ENCODE measurements at regions not wholly inside any gene's neighbourhood (a gene's known extent, or its start where the extent isn't known, plus 50 kb on each side); places are given as distances from the start of the nearest gene placed in this dataset.
"Not testable (repeated sequence)": the region's sequence is repeated elsewhere in the genome, so short reads cannot be mapped to it uniquely, and the experiment has no call there.

DNA sequence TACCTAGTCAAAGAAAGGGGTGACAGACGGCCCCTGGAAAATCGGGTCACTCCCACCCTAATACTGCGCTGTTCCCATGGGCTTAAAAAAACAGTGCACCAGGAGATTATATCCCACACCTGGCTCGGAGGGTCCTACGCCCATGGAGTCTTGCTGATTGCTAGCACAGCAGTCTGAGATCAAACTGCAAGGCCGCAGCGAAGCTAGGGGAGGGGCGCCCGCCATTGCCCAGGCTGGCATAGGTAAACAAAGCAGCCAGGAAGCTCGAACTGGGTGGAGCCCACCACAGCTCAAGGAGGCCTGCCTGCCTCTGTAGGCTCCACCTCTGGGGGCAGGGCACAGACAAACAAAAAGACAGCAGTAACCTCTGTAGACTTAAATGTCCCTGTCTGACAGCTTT lies 292.9 kb downstream of the SMAD2 start:
- H3K36me3 ChIP-seq (ENCODE audit: control insufficient read depth in 3 of 3, insufficient read depth in 2 of 3, low read depth in 1 of 3, low read length in 3 of 3); H3K4me3 ChIP-seq (ENCODE audit: low read depth in 1 of 3, low read length in 3 of 3); DNase-seq; H3K27ac ChIP-seq (ENCODE audit: low read depth in 1 of 3, low read length in 2 of 3); FAIRE-seq; H3K9me3 ChIP-seq (ENCODE audit: control insufficient read depth in 2 of 2, insufficient read depth in 1 of 2, low read depth in 1 of 2, low read length in 1 of 2); H3K4me1 ChIP-seq (ENCODE audit: control insufficient read depth in 3 of 3, insufficient read depth in 2 of 3, low read depth in 1 of 3, low read length in 2 of 3); H3K27me3 ChIP-seq (ENCODE audit: control insufficient read depth in 3 of 3, insufficient read depth in 3 of 3, low read length in 3 of 3): not testable (repeated sequence)
- WGBS, 3 donors: 75 to 87% (median 86%) methylated on average over 9 of the region's 10 CpGs

DNA sequence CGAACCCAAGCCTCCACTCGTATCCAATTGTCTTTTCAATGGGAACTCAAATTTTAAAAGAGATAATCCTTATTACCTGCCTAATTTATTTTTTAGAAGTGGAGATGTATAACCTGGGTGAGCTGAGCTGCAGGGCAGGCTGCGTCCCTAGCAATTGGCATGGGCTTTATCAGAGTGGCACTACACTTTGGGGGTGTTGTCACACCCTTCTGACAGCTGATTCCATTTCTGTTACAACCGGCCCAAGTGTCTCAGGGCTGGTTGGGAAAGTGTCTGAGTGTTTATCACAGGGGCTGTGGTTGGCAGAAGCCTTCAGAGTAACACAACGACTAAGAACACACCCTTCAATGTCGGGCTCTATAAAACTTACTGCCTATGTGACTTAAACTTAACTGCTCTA lies 295.0 kb downstream of the SMAD2 start:
- no peaks in the 10 kb centered on the region for H3K36me3 ChIP-seq (ENCODE audit: control insufficient read depth in 3 of 3, insufficient read depth in 2 of 3, low read depth in 1 of 3, low read length in 3 of 3)
- 83 to 84% (median 84%) methylated on average over 6 of the region's 6 CpGs for WGBS, 3 donors
- H3K27ac ChIP-seq (ENCODE audit: low read depth in 1 of 3, low read length in 2 of 3): no peak overlapping the region
- no peaks in the 10 kb centered on the region for H3K27me3 ChIP-seq (ENCODE audit: control insufficient read depth in 3 of 3, insufficient read depth in 3 of 3, low read length in 3 of 3)
- no peak overlapping the region for H3K4me3 ChIP-seq (ENCODE audit: low read depth in 1 of 3, low read length in 3 of 3)
- no peak for FAIRE-seq
- DNase-seq: no peak
- H3K4me1 ChIP-seq (ENCODE audit: control insufficient read depth in 3 of 3, insufficient read depth in 2 of 3, low read depth in 1 of 3, low read length in 2 of 3): no peaks in the 10 kb centered on the region
- H3K9me3 ChIP-seq (ENCODE audit: control insufficient read depth in 2 of 2, insufficient read depth in 1 of 2, low read depth in 1 of 2, low read length in 1 of 2): no peaks in the 10 kb centered on the region

DNA sequence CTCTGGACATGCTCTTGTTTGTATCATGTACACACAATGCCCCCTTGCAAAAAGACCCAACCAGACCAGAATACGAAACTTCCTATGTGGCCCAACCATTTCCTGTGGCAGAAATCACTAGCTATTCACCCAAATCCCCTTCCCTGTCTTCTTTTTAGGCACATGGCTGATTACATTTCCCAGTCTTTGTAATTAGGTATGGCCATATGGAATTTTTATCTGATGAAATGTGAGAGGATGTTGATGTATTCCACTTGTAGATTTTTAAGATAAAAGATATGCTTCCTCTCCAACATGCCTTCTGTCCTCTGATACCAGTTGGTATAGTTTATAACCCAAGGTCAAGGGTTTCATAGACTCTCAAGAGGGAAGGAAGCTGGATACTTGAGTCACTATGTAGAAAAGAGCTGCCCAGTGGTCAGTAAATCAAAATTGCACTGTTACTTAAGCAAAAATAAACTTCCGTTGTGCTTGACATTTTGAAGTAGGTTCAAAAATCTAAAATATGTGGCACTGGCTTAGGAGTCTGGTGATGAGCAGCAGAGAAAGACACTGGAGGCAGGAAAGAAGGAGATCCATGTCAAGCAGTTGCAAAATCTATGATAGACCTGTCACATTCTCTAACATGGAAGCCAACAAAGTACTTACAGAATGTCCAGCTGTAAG lies 297.4 kb downstream of the SMAD2 start:
- no peak overlapping the region for H3K27ac ChIP-seq (ENCODE audit: low read depth in 1 of 3, low read length in 2 of 3)
- H3K36me3 ChIP-seq (ENCODE audit: control insufficient read depth in 3 of 3, insufficient read depth in 2 of 3, low read depth in 1 of 3, low read length in 3 of 3): no peaks in the 10 kb centered on the region
- H3K27me3 ChIP-seq (ENCODE audit: control insufficient read depth in 3 of 3, insufficient read depth in 3 of 3, low read length in 3 of 3): no peaks in the 10 kb centered on the region
- WGBS, 3 donors: 37 to 67% (median 61%) methylated on average over 2 of the region's 2 CpGs
- FAIRE-seq (no peak), DNase-seq (no peak)
- no peaks in the 10 kb centered on the region for H3K4me1 ChIP-seq (ENCODE audit: control insufficient read depth in 3 of 3, insufficient read depth in 2 of 3, low read depth in 1 of 3, low read length in 2 of 3)
- H3K4me3 ChIP-seq (ENCODE audit: low read depth in 1 of 3, low read length in 3 of 3): no peak overlapping the region
- H3K9me3 ChIP-seq (ENCODE audit: control insufficient read depth in 2 of 2, insufficient read depth in 1 of 2, low read depth in 1 of 2, low read length in 1 of 2): no peaks in the 10 kb centered on the region

DNA sequence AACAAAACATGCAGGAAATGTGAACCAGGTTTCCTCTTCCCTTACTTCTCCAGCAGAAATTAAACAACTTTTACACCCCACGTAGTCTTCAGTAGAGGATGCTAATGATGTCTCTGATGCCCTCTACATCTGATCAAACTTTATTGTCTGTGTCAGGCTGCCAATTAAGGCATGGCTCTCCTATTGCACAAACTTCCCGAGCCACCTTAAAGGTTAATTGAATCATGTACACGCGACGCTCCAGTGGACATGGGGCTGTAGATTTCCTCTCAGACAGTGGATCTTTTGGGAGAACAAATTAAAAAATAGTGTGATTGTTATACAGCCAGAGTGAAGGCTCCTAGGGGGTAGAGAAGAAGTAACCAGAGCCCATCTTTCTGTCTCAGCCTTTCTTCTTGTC lies 301.6 kb downstream of the SMAD2 start:
- Histone ChIP-seq H3K27ac (ENCODE audit: low read depth in 1 of 3, low read length in 2 of 3) (no peak overlapping the region), H3K4me3 (ENCODE audit: low read depth in 1 of 3, low read length in 3 of 3) (no peak overlapping the region), H3K9me3 (ENCODE audit: control insufficient read depth in 2 of 2, insufficient read depth in 1 of 2, low read depth in 1 of 2, low read length in 1 of 2) (no peaks in the 10 kb centered on the region), H3K36me3 (ENCODE audit: control insufficient read depth in 3 of 3, insufficient read depth in 2 of 3, low read depth in 1 of 3, low read length in 3 of 3) (no peaks in the 10 kb centered on the region), H3K4me1 (ENCODE audit: control insufficient read depth in 3 of 3, insufficient read depth in 2 of 3, low read depth in 1 of 3, low read length in 2 of 3) (no peaks in the 10 kb centered on the region), H3K27me3 (ENCODE audit: control insufficient read depth in 3 of 3, insufficient read depth in 3 of 3, low read length in 3 of 3) (peaks cover 0 to 4% (median 2%) of the 10 kb centered on the region in 3 donors)
- no peak for DNase-seq
- FAIRE-seq: no peak
- WGBS, 3 donors: 59 to 85% (median 62%) methylated on average over 5 of the region's 5 CpGs

DNA sequence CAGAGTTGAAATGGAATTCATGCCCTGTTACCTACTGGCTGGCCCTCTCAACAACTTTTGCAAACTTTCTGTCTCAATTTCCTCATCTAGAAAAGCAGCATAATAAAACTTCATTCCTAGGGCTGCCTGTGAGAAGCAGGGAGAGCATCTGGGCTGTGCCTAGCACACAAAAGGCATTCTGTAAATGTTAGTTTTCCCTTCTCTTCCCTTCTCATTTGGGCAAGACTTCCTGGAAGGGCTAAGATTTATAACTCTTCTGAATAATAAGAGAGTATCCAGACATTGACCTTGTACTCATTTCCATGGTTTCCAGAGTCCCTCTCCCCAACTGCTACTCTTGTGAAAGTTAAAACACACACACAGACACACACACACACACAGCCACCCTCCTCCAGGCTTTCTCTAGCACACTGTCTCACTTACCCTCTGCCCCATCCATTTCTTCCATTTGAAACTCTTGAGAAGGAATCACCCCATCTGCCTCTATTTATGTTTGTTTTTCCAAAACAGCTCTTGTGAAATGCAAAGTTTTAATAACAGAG lies 302.1 kb downstream of the SMAD2 start:
- DNase-seq (no peak), FAIRE-seq (no peak)
- no peak overlapping the region for H3K27ac ChIP-seq (ENCODE audit: low read depth in 1 of 3, low read length in 2 of 3)
- H3K9me3 ChIP-seq (ENCODE audit: control insufficient read depth in 2 of 2, insufficient read depth in 1 of 2, low read depth in 1 of 2, low read length in 1 of 2): no peaks in the 10 kb centered on the region
- no peak overlapping the region for H3K4me3 ChIP-seq (ENCODE audit: low read depth in 1 of 3, low read length in 3 of 3)
- H3K4me1 ChIP-seq (ENCODE audit: control insufficient read depth in 3 of 3, insufficient read depth in 2 of 3, low read depth in 1 of 3, low read length in 2 of 3): no peaks in the 10 kb centered on the region
- peaks cover 0 to 4% (median 2%) of the 10 kb centered on the region in 3 donors for H3K27me3 ChIP-seq (ENCODE audit: control insufficient read depth in 3 of 3, insufficient read depth in 3 of 3, low read length in 3 of 3)
- no peaks in the 10 kb centered on the region for H3K36me3 ChIP-seq (ENCODE audit: control insufficient read depth in 3 of 3, insufficient read depth in 2 of 3, low read depth in 1 of 3, low read length in 3 of 3)

DNA sequence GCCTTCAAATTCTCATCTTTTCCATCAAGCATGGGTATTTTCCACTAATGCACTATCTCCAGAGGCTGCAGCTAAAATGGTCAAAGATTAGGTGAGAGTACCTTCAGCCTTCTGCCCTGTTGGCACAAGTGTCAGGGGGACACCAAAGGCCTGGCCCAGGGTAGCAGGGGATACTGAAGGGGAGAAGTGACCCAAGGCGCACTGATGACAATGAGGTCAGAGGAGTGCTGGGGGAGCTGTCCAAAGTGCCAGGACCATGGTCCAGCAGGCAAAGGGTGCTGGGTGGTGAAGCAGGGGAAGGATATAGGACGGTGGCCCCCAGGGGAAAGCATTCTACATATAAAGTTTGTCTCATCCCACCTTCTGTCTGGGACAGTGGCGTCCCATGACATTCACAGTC lies 303.4 kb downstream of the SMAD2 start:
- Histone ChIP-seq H3K4me3 (ENCODE audit: low read depth in 1 of 3, low read length in 3 of 3) (no peak overlapping the region), H3K27me3 (ENCODE audit: control insufficient read depth in 3 of 3, insufficient read depth in 3 of 3, low read length in 3 of 3) (peaks cover 0 to 4% (median 2%) of the 10 kb centered on the region in 3 donors), H3K4me1 (ENCODE audit: control insufficient read depth in 3 of 3, insufficient read depth in 2 of 3, low read depth in 1 of 3, low read length in 2 of 3) (no peaks in the 10 kb centered on the region), H3K9me3 (ENCODE audit: control insufficient read depth in 2 of 2, insufficient read depth in 1 of 2, low read depth in 1 of 2, low read length in 1 of 2) (no peaks in the 10 kb centered on the region), H3K36me3 (ENCODE audit: control insufficient read depth in 3 of 3, insufficient read depth in 2 of 3, low read depth in 1 of 3, low read length in 3 of 3) (no peaks in the 10 kb centered on the region), H3K27ac (ENCODE audit: low read depth in 1 of 3, low read length in 2 of 3) (no peak overlapping the region)
- WGBS, 3 donors: 58 to 66% (median 63%) methylated on average over 3 of the region's 3 CpGs
- no peak for FAIRE-seq
- DNase-seq: no peak

DNA sequence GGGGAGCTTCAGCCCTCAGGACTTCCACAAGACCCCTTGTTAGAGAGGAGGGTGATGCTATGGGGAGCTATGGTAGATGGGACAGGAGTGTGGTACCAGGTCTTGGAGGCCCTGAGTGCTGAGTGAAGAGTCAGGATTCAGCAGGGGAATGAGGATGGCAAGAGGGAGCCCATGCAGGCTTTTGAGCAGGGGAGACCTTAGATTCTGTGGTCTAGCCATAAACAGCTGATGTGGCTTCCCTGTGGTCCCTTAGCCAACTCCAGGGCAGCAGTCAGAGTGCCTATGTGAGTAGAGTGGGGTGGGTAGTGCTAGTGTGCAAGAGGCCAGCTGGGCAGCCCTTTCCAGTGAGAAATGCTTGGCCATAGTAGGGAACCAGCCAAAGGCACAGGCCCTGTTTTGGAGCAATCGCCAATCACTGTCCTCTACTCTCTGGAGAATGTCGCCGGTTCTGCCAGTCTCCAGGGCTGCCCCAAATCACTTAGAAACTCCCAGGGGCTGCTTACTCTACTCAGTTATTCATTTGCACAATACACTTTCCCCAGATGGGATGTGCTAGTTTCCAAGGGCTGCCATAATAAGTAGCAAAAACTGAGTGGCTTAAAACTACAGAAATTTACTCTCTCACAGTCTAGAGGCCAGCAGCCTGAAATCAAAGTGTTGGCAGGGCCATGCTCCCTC lies 310.5 kb downstream of the SMAD2 start:
- H3K36me3 ChIP-seq (ENCODE audit: control insufficient read depth in 3 of 3, insufficient read depth in 2 of 3, low read depth in 1 of 3, low read length in 3 of 3): no peaks in the 10 kb centered on the region
- FAIRE-seq: no peak
- DNase-seq: no peak
- H3K27me3 ChIP-seq (ENCODE audit: control insufficient read depth in 3 of 3, insufficient read depth in 3 of 3, low read length in 3 of 3): peaks cover 0 to 2% (median 0%) of the 10 kb centered on the region in 3 donors
- H3K9me3 ChIP-seq (ENCODE audit: control insufficient read depth in 2 of 2, insufficient read depth in 1 of 2, low read depth in 1 of 2, low read length in 1 of 2): no peaks in the 10 kb centered on the region
- WGBS, 3 donors: 85 to 89% (median 87%) methylated on average over 3 of the region's 3 CpGs
- H3K27ac ChIP-seq (ENCODE audit: low read depth in 1 of 3, low read length in 2 of 3): no peak overlapping the region
- H3K4me3 ChIP-seq (ENCODE audit: low read depth in 1 of 3, low read length in 3 of 3): no peak overlapping the region
- H3K4me1 ChIP-seq (ENCODE audit: control insufficient read depth in 3 of 3, insufficient read depth in 2 of 3, low read depth in 1 of 3, low read length in 2 of 3): no peaks in the 10 kb centered on the region

DNA sequence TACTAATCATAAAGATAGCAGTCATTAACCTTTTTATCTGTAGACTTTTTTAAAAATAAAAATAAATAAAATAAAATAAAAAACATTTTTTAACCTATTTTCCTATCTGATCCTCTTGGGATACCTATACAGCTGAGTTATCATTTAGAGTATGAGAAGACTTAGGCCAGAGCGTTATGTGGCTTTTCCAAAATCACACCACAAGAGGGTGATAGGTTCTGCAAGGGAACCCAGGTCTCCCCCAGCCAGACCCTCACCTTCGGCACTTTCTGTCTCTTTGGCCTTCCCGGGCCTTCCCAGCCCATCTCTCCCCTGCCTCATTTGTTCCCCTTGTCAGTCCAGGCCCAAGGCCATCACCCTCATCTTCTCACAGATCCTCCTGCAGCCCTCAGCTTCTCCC lies 311.7 kb downstream of the SMAD2 start:
- DNase-seq: no peak
- WGBS, 3 donors: 83 to 90% (median 87%) methylated on average over 3 of the region's 3 CpGs

More for the DNA sequence above, 311.7 kb downstream of the SMAD2 start:
- FAIRE-seq: no peak
- no peak overlapping the region for H3K4me3 ChIP-seq (ENCODE audit: low read depth in 1 of 3, low read length in 3 of 3)
- no peak overlapping the region for H3K27ac ChIP-seq (ENCODE audit: low read depth in 1 of 3, low read length in 2 of 3)
- no peaks in the 10 kb centered on the region for H3K9me3 ChIP-seq (ENCODE audit: control insufficient read depth in 2 of 2, insufficient read depth in 1 of 2, low read depth in 1 of 2, low read length in 1 of 2)
- peaks cover 0 to 2% (median 0%) of the 10 kb centered on the region in 3 donors for H3K27me3 ChIP-seq (ENCODE audit: control insufficient read depth in 3 of 3, insufficient read depth in 3 of 3, low read length in 3 of 3)
- no peaks in the 10 kb centered on the region for H3K4me1 ChIP-seq (ENCODE audit: control insufficient read depth in 3 of 3, insufficient read depth in 2 of 3, low read depth in 1 of 3, low read length in 2 of 3)
- H3K36me3 ChIP-seq (ENCODE audit: control insufficient read depth in 3 of 3, insufficient read depth in 2 of 3, low read depth in 1 of 3, low read length in 3 of 3): no peaks in the 10 kb centered on the region
